Ishikawa (cell line): ENCODE measurements at regions not wholly inside any gene's neighbourhood (a gene's known extent, or its start where the extent isn't known, plus 50 kb on each side); places are given as distances from the start of the nearest gene placed in this dataset.

ENCODE experiments used
- CEBPB ChIP-seq: IDR thresholded peaks from 2 replicates; pipeline ENCODE4 v1.6.1; 2012
- CREB1 ChIP-seq: IDR thresholded peaks from 2 replicates; pipeline ENCODE4 v1.6.1; 2012; ENCODE audit warnings: low read depth
- EP300 ChIP-seq: IDR thresholded peaks from 2 replicates; pipeline ENCODE4 v1.6.1; 2012; ENCODE audit warnings: borderline replicate concordance
- FOXM1 ChIP-seq: IDR thresholded peaks from 2 replicates; pipeline ENCODE4 v1.6.1; 2012; ENCODE audit warnings: low read depth, borderline replicate concordance
- MAX ChIP-seq: IDR thresholded peaks from 2 replicates; pipeline ENCODE4 v1.6.1; 2012
- NFIC ChIP-seq: IDR thresholded peaks from 2 replicates; pipeline ENCODE4 v1.6.1; 2012
- RAD21 ChIP-seq: IDR thresholded peaks from 2 replicates; pipeline ENCODE4 v1.6.1; 2012; ENCODE audit warnings: low read depth
- REST ChIP-seq: IDR thresholded peaks from 2 replicates; pipeline ENCODE4 v1.6.1; 2012; ENCODE audit warnings: low read depth, mild to moderate bottlenecking
- TAF1 ChIP-seq: IDR thresholded peaks from 2 replicates; pipeline ENCODE4 v1.6.1; 2012; ENCODE audit warnings: low read depth, mild to moderate bottlenecking
- TCF12 ChIP-seq: IDR thresholded peaks from 2 replicates; pipeline ENCODE4 v1.6.1; 2012; ENCODE audit warnings: low read depth
- TEAD4 ChIP-seq: IDR thresholded peaks from 2 replicates; pipeline ENCODE4 v1.6.1; 2012
- USF1 ChIP-seq: IDR thresholded peaks from 2 replicates; pipeline ENCODE4 v1.6.1; 2012
- YY1 ChIP-seq: IDR thresholded peaks from 2 replicates; pipeline ENCODE4 v1.6.1; 2012; ENCODE audit warnings: low read depth
- ZBTB7A ChIP-seq: IDR thresholded peaks from 2 replicates; pipeline ENCODE4 v1.6.1; 2012; ENCODE audit warnings: low read depth

GRCh38 chr12:124667506-124668326 is 100.3 kb upstream of the NCOR2 start:
- no peak for TF ChIP-seq REST
- no peak for TF ChIP-seq MAX
- no peak for TF ChIP-seq TCF12
- no peak for TF ChIP-seq ZBTB7A
- TF ChIP-seq TAF1: no peak
- no peak for TF ChIP-seq TEAD4
- no peak for TF ChIP-seq CREB1
- TF ChIP-seq EP300: no peak
- TF ChIP-seq RAD21: no peak
- TF ChIP-seq USF1: no peak
- no peak for TF ChIP-seq FOXM1
- no peak for TF ChIP-seq YY1
- TF ChIP-seq CEBPB: no peak
- TF ChIP-seq NFIC: no peak
